SK-N-SH (cell line): ENCODE measurements at regions not wholly inside any gene's neighbourhood (a gene's known extent, or its start where the extent isn't known, plus 50 kb on each side); places are given as distances from the start of the nearest gene placed in this dataset.

Experiments
- CTCF ChIA-PET: fragments of 300-600, 350-600 bp; formaldehyde crosslinking; extraction: SDS; loops from one replicate; lab custom pipeline; 2021; lab: Yijun Ruan, JAX
- POLR2A ChIA-PET: fragments of 350-600 bp; sonication (Branson Sonifier 250); formaldehyde crosslinking; extraction: SDS; loops from one replicate; lab custom pipeline; 2020; ENCODE audit warnings: antibody characterized with exemption, inconsistent platforms; lab: Yijun Ruan, JAX
- DNase-seq: peaks from one replicate; pipeline ENCODE4 v3.0.0; 2012
- H2AFZ ChIP-seq: fragments of 200-600 bp; sonication (generic); 2 replicates; pipeline ENCODE4 v1.8.1; 2016; ENCODE audit warnings: antibody characterized with exemption, mild to moderate bottlenecking, low read depth
- H3F3A ChIP-seq: fragments of 200-600 bp; sonication (generic); replicated peaks from 2 replicates; pipeline ENCODE3; 2016; ENCODE audit warnings: antibody characterized with exemption, mild to moderate bottlenecking; ENCODE audit not compliant: insufficient read depth
- H3K27ac ChIP-seq, 2 experiments: fragments of 200-500 bp in 1 of 2; fragments of 200-600 bp in 1 of 2; sonication (Bioruptor generic) in 1 of 2; sonication (generic), shearing (Covaris generic) in 1 of 2; 2 replicates each; pipeline versions ENCODE4 v1.5.1 to v1.6.1; 2014 to 2016; ENCODE audit warnings: low read depth in 2 of 2, inconsistent platforms in 1 of 2, low read length in 1 of 2, mild to moderate bottlenecking in 1 of 2, mixed read lengths in 1 of 2
- H3K27me3 ChIP-seq: fragments of 200-600 bp; sonication (generic), shearing (Covaris generic); 2 replicates; pipeline ENCODE4 v1.6.1; 2016; ENCODE audit warnings: mixed run types; ENCODE audit not compliant: insufficient read depth
- H3K36me3 ChIP-seq, 2 experiments: fragments of 200-500 bp in 1 of 2; fragments of 200-600 bp in 1 of 2; sonication (Bioruptor generic) in 1 of 2; sonication (generic) in 1 of 2; replicated peaks in 1 of 2; 2 replicates each; pipeline versions ENCODE3 to v1.5.1; 2014 to 2016; ENCODE audit warnings: low read length in 1 of 2, mild to moderate bottlenecking in 1 of 2; ENCODE audit not compliant: insufficient read depth in 2 of 2, control insufficient read depth in 1 of 2
- H3K4me1 ChIP-seq, 2 experiments: fragments of 200-500 bp in 1 of 2; fragments of 200-600 bp in 1 of 2; sonication (Bioruptor generic) in 1 of 2; sonication (generic), shearing (Covaris generic) in 1 of 2; 2 replicates each; pipeline versions ENCODE4 v1.5.1 to v1.6.1; 2014 to 2016; ENCODE audit warnings: low read depth in 1 of 2, low read length in 1 of 2, mixed run types in 1 of 2; ENCODE audit not compliant: insufficient read depth in 2 of 2, control insufficient read depth in 1 of 2
- H3K4me2 ChIP-seq: fragments of 200-600 bp; sonication (generic), shearing (Covaris generic); 2 replicates; pipeline ENCODE4 v1.6.1; 2017; ENCODE audit warnings: mixed run types
- H3K4me3 ChIP-seq, 2 experiments: fragments of 200-500 bp in 1 of 2; fragments of 200-600 bp in 1 of 2; sonication (Bioruptor generic) in 1 of 2; sonication (generic), shearing (Covaris generic) in 1 of 2; 2 replicates each; pipeline versions ENCODE4 v1.5.1 to v1.8.1; 2014 to 2016; ENCODE audit warnings: low read depth in 2 of 2, inconsistent platforms in 1 of 2, low read length in 1 of 2, mild to moderate bottlenecking in 1 of 2, mixed read lengths in 1 of 2, moderate library complexity in 1 of 2
- H3K79me2 ChIP-seq: fragments of 200-600 bp; sonication (generic); 2 replicates; pipeline ENCODE4 v1.8.1; 2017; ENCODE audit warnings: mild to moderate bottlenecking; ENCODE audit not compliant: insufficient read depth
- H3K9ac ChIP-seq: fragments of 200-600 bp; sonication (generic); 2 replicates; pipeline ENCODE4 v1.6.1; 2017; ENCODE audit warnings: mixed run types
- H3K9me2 ChIP-seq: fragments of 200-600 bp; sonication (generic); 2 replicates; pipeline ENCODE4 v1.6.1; 2017; ENCODE audit warnings: mixed run types
- H3K9me3 ChIP-seq: fragments of 200-600 bp; sonication (generic); 2 replicates; pipeline ENCODE4 v1.6.1; 2017; ENCODE audit warnings: mixed run types, mild to moderate bottlenecking, moderate library complexity
- H4K20me1 ChIP-seq: fragments of 200-600 bp; sonication (generic); 2 replicates; pipeline ENCODE4 v1.6.1; 2017; ENCODE audit warnings: mild to moderate bottlenecking, mixed run types; ENCODE audit not compliant: insufficient read depth
- CTCF ChIP-seq: fragments of 200-600 bp; sonication (generic); IDR thresholded peaks from 2 replicates; pipeline ENCODE4 v1.6.1; 2017; ENCODE audit warnings: antibody characterized with exemption, mild to moderate bottlenecking, moderate library complexity
- FOXJ3 ChIP-seq: sonication (generic); formaldehyde crosslinking; IDR thresholded peaks from 2 replicates; pipeline ENCODE4 v1.5.1; 2020; ENCODE audit warnings: mild to moderate bottlenecking, missing genetic modification reagents
- GATA2 ChIP-seq: sonication (generic); formaldehyde crosslinking; IDR thresholded peaks from 2 replicates; pipeline ENCODE4 v1.5.0; 2020; ENCODE audit warnings: mild to moderate bottlenecking, missing genetic modification reagents
- MEF2A ChIP-seq: IDR thresholded peaks from 2 replicates; pipeline ENCODE4 v1.4.0; 2012; ENCODE audit warnings: low read depth, borderline replicate concordance
- MXI1 ChIP-seq: IDR thresholded peaks from 2 replicates; pipeline ENCODE4 v1.6.1; 2012; ENCODE audit warnings: mild to moderate bottlenecking, low read depth, low read length, improper control_type of control experiment
- PBX3 ChIP-seq: IDR thresholded peaks from 2 replicates; pipeline ENCODE4; 2012
- RCOR1 ChIP-seq: fragments of 150-350 bp; IDR thresholded peaks from 2 replicates; pipeline ENCODE4 v1.6.1; 2017; ENCODE audit warnings: antibody characterized with exemption, low read length
- RXRA ChIP-seq: IDR thresholded peaks from 2 replicates; pipeline ENCODE4 v1.4.0; 2012; ENCODE audit warnings: low read depth, mild to moderate bottlenecking, borderline replicate concordance
- SIN3A ChIP-seq: IDR thresholded peaks from 2 replicates; pipeline ENCODE4 v1.6.1; 2012; ENCODE audit warnings: low read depth, mild to moderate bottlenecking, low read length, moderate library complexity, borderline replicate concordance
- SMC3 ChIP-seq: IDR thresholded peaks from 2 replicates; pipeline ENCODE4 v1.6.1; 2012; ENCODE audit warnings: low read depth, low read length, improper control_type of control experiment
- TAF1 ChIP-seq: IDR thresholded peaks from 2 replicates; pipeline ENCODE4 v1.6.1; 2012; ENCODE audit warnings: low read depth, mild to moderate bottlenecking, low read length, moderate library complexity, borderline replicate concordance
- TCF12 ChIP-seq: IDR thresholded peaks from 2 replicates; pipeline ENCODE4 v1.4.0; 2012
- USF1 ChIP-seq: IDR thresholded peaks from 2 replicates; pipeline ENCODE4 v1.4.0; 2012; ENCODE audit warnings: low read depth, borderline replicate concordance
- YY1 ChIP-seq: IDR thresholded peaks from 2 replicates; pipeline ENCODE4 v1.4.0; 2012; ENCODE audit warnings: low read depth, mild to moderate bottlenecking
- ZBTB33 ChIP-seq: IDR thresholded peaks from 2 replicates; pipeline ENCODE4 v1.4.0; 2012; ENCODE audit warnings: low read depth, borderline replicate concordance

- POLR2A ChIA-PET = no interaction called here
These were observed 257.9 kb downstream of the RPIA start for GRCh38 chr2:88949336-88949735.

More at GRCh38 chr2:88949336-88949735, 257.9 kb downstream of the RPIA start:
- no peak for DNase-seq
- peaks cover 19% of the 10 kb centered on the region; the same call in 1 of the 2 replicates for H3K27me3 ChIP-seq
- TF ChIP-seq USF1 = no peak
- no peak for TF ChIP-seq CTCF
- TF ChIP-seq MEF2A = no peak
- TF ChIP-seq PBX3 = no peak
- TF ChIP-seq TAF1 = no peak
- TF ChIP-seq GATA2 (CRISPR knock-in tag) = no peak
- no peak for TF ChIP-seq YY1
- TF ChIP-seq RXRA = no peak
- no peak for TF ChIP-seq FOXJ3
- no peak for TF ChIP-seq RCOR1
- TF ChIP-seq SIN3A = no peak
- TF ChIP-seq SMC3 = no peak
- TF ChIP-seq MXI1 = no peak
- TF ChIP-seq ZBTB33 = no peak
- TF ChIP-seq TCF12 = no peak
- H3K79me2 ChIP-seq = no peaks in the 10 kb centered on the region
- H3K27ac ChIP-seq = no peak overlapping the region
- H3K9me2 ChIP-seq = no peaks in the 10 kb centered on the region
- H3F3A ChIP-seq = no peaks in the 10 kb centered on the region
- H2AFZ ChIP-seq = no peak overlapping the region
- no peaks in the 10 kb centered on the region for H3K36me3 ChIP-seq
- no peak overlapping the region for H3K4me3 ChIP-seq
- no peak overlapping the region for H3K9ac ChIP-seq
- H3K4me2 ChIP-seq = no peak overlapping the region
- no peaks in the 10 kb centered on the region for H4K20me1 ChIP-seq
- H3K9me3 ChIP-seq = no peaks in the 10 kb centered on the region
- H3K4me1 ChIP-seq = no peaks in the 10 kb centered on the region
- CTCF ChIA-PET = no interaction called here
